GM12878 (cell line): ENCODE measurements at regions not wholly inside any gene's neighbourhood (a gene's known extent, or its start where the extent isn't known, plus 50 kb on each side); places are given as distances from the start of the nearest gene placed in this dataset.

Experiments
- ATAC-seq: fragments of 200-7000 bp; cut with Tn5 transposase; 3 replicates; pipeline ENCODE4 v1.9.1; 2020; ENCODE audit warnings: mild to moderate bottlenecking, moderate library complexity
- BruUV-seq: library from RNA; stranded (reverse); fragments of 400-500 nt; replicated peaks from 2 replicates; lab custom pipeline; 2021; lab: Mats Ljungman, UMichigan
- CTCF ChIA-PET: fragments of 300-600 bp; sonication (Branson Sonifier 250); formaldehyde crosslinking; extraction: SDS; loops from one replicate; lab custom pipeline; 2021; ENCODE audit warnings: inconsistent platforms; lab: Yijun Ruan, JAX
- POLR2A ChIA-PET: fragments of 350-600 bp; formaldehyde crosslinking; extraction: SDS; loops from one replicate; lab custom pipeline; 2021; ENCODE audit warnings: inconsistent platforms; lab: Charles Lee
- RAD21 ChIA-PET: fragments of 300-600 bp; sonication (Branson Sonifier 250); formaldehyde crosslinking; loops from one replicate; lab custom pipeline; 2023; ENCODE audit warnings: antibody characterized with exemption; ENCODE audit not compliant: unreplicated experiment; lab: Charles Lee
- SMC1A ChIA-PET: fragments of 300-600 bp; sonication (Branson Sonifier 250); formaldehyde crosslinking; loops from one replicate; lab custom pipeline; 2023; ENCODE audit not compliant: unreplicated experiment, uncharacterized antibody; lab: Charles Lee
- DNase-seq: peaks from one replicate; pipeline ENCODE4 v3.0.0-alpha.2; 2011; ENCODE audit warnings: low read depth, low spot score
- FAIRE-seq: peaks from 3 replicates; lab custom pipeline; 2011; peaks lifted over from hg19 to GRCh38; lab: Jason Lieb, UNC
- H2AFZ ChIP-seq: 2 replicates; pipeline ENCODE4 v1.6.0; 2011; ENCODE audit warnings: low read depth, low read length, control low read depth; ENCODE audit not compliant: control insufficient read depth
- H3K27ac ChIP-seq: 2 replicates; pipeline ENCODE4 v1.5.1; 2011; ENCODE audit warnings: control low read depth; ENCODE audit not compliant: control insufficient read depth, insufficient read depth
- H3K27me3 ChIP-seq, 2 experiments: replicated peaks in 1 of 2; 2 replicates each; pipeline versions ENCODE4 v1.6.0 to v1.6.1; 2011; ENCODE audit warnings: low read length in 1 of 2; ENCODE audit not compliant: control insufficient read depth in 2 of 2, insufficient read depth in 2 of 2
- H3K36me3 ChIP-seq, 2 experiments: 2 replicates each; pipeline ENCODE4 v1.5.1; 2011; ENCODE audit warnings: low read length in 1 of 2; ENCODE audit not compliant: control insufficient read depth in 2 of 2, insufficient read depth in 2 of 2
- H3K4me1 ChIP-seq: 2 replicates; pipeline ENCODE4 v1.6.1; 2011; ENCODE audit warnings: mild to moderate bottlenecking, low read length, moderate library complexity, mixed read lengths; ENCODE audit not compliant: control insufficient read depth, insufficient read depth
- H3K4me2 ChIP-seq: 2 replicates; pipeline ENCODE4 v1.6.0; 2011; ENCODE audit warnings: control low read depth; ENCODE audit not compliant: control insufficient read depth, insufficient read depth
- H3K4me3 ChIP-seq: fragments of 200-600 bp; sonication (generic); 2 replicates; pipeline ENCODE4 v1.5.1; 2016
- H3K79me2 ChIP-seq: 2 replicates; pipeline ENCODE4 v1.6.0; 2011; ENCODE audit warnings: low read length; ENCODE audit not compliant: control insufficient read depth, insufficient read depth
- H3K9ac ChIP-seq: 2 replicates; pipeline ENCODE4 v1.8.0; 2011; ENCODE audit warnings: low read length, control low read depth, mixed read lengths; ENCODE audit not compliant: control insufficient read depth, insufficient read depth
- H3K9me3 ChIP-seq: replicated peaks from 3 replicates; pipeline ENCODE4 v1.5.1; 2011; ENCODE audit warnings: mild to moderate bottlenecking, low read length; ENCODE audit not compliant: control insufficient read depth, insufficient read depth
- H4K20me1 ChIP-seq: 2 replicates; pipeline ENCODE4 v1.6.0; 2011; ENCODE audit not compliant: control insufficient read depth, insufficient read depth
- BACH1 ChIP-seq: fragments of 450-650 bp; IDR thresholded peaks from 2 replicates; pipeline ENCODE4 v1.6.1; 2017; ENCODE audit warnings: mild to moderate bottlenecking, borderline replicate concordance
- CHD4 ChIP-seq: fragments of 200-600 bp; sonication (generic); IDR thresholded peaks from 2 replicates; pipeline ENCODE4 v1.6.1; 2016; ENCODE audit warnings: mild to moderate bottlenecking
- EED ChIP-seq: sonication (generic); IDR thresholded peaks from 2 replicates; pipeline ENCODE4 v1.6.1; 2016; ENCODE audit warnings: antibody characterized with exemption, low read depth
- IKZF1 ChIP-seq: fragments of 450-650 bp; conservative IDR thresholded peaks from 2 replicates; pipeline ENCODE4 v1.6.1; 2017; ENCODE audit warnings: antibody characterized with exemption, mild to moderate bottlenecking
- IKZF2 ChIP-seq, 2 experiments: fragments of 450-650 bp; IDR thresholded peaks; 2 replicates each; pipeline ENCODE4 v1.6.1; 2017; ENCODE audit warnings: mild to moderate bottlenecking in 2 of 2, moderate library complexity in 2 of 2
- MTA2 ChIP-seq: fragments of 450-650 bp; IDR thresholded peaks from 2 replicates; pipeline ENCODE4 v1.6.1; 2016; ENCODE audit warnings: low read depth, mild to moderate bottlenecking, moderate library complexity
- NFYB ChIP-seq: IDR thresholded peaks from 2 replicates; pipeline ENCODE4 v1.6.1; 2011; ENCODE audit warnings: low read depth, mild to moderate bottlenecking, low read length, improper control_type of control experiment, moderate library complexity; ENCODE audit not compliant: insufficient read depth
- SIN3A ChIP-seq: IDR thresholded peaks from 2 replicates; pipeline ENCODE4 v1.6.1; 2012; ENCODE audit warnings: low read depth, low read length, improper control_type of control experiment
- SMAD1 ChIP-seq: fragments of 450-650 bp; IDR thresholded peaks from 2 replicates; pipeline ENCODE4 v1.6.1; 2018; ENCODE audit warnings: mild to moderate bottlenecking, low read depth; ENCODE audit not compliant: partially characterized antibody
- SPI1 ChIP-seq: IDR thresholded peaks from 2 replicates; pipeline ENCODE4 v1.6.1; 2011; ENCODE audit warnings: low read depth, mild to moderate bottlenecking, low read length, moderate library complexity, borderline replicate concordance; ENCODE audit not compliant: insufficient read depth
- STAT1 ChIP-seq: fragments of 450-650 bp; conservative IDR thresholded peaks from 2 replicates; pipeline ENCODE4 v1.6.1; 2014; ENCODE audit warnings: antibody characterized with exemption, mild to moderate bottlenecking
- YBX1 ChIP-seq: fragments of 450-650 bp; IDR thresholded peaks from 2 replicates; pipeline ENCODE4 v1.6.1; 2016; ENCODE audit warnings: antibody characterized with exemption
- YY1 ChIP-seq: IDR thresholded peaks from 2 replicates; pipeline ENCODE4 v1.6.1; 2011; ENCODE audit warnings: low read depth, mild to moderate bottlenecking, low read length
- ZNF207 ChIP-seq: fragments of 450-650 bp; IDR thresholded peaks from 2 replicates; pipeline ENCODE4 v1.6.1; 2014; ENCODE audit warnings: antibody characterized with exemption, mild to moderate bottlenecking, borderline replicate concordance
- ZNF274 ChIP-seq: IDR thresholded peaks from one replicate; pipeline ENCODE4 v1.8.0; 2011; ENCODE audit not compliant: insufficient read length, insufficient read depth
- in situ Hi-C: fragments of 300-500 bp; cut with MboI; formaldehyde crosslinking; loops from 9 replicates; pipeline ENCODE4 v1.14.3; 2018; ENCODE audit warnings: mixed read lengths
- intact Hi-C: fragments of 100-400 bp; cut with micrococcal nuclease; formaldehyde crosslinking; loops from one replicate; pipeline ENCODE4 v1.14.2; 2022; ENCODE audit not compliant: unreplicated experiment
- TF ChIP-seq, protein P1 (sequence below): fragments of 450-650 bp; IDR thresholded peaks from 2 replicates; pipeline ENCODE4 v1.6.1; 2014; ENCODE audit warnings: mild to moderate bottlenecking

DNA sequence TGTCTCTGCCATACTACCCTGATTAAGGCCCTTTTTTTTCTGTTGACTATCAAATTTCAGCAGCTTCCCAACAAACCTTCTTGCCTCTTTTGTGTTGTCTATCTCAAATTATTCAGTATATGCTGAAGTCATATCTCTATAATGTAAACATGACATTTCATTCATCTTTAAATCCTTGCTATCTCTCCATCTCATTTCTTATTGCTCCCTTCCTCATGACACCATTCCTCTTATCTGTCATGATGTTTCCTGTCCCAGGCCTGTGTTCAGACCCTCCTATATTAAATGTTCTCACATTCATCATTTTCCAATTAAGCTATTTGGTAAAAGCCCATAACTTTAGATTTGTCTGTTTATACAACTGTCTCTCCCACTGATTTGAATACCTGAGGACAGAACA lies 482.6 kb downstream of the EPM2A start:
- Histone ChIP-seq H3K27ac (no peak overlapping the region), H3K4me2 (no peak overlapping the region), H3K9me3 (no peaks in the 10 kb centered on the region), H3K9ac (no peak overlapping the region), H4K20me1 (no peaks in the 10 kb centered on the region)
- ChIA-PET CTCF (interaction anchor here (0.6 kb wide), 1 partner anchor 8 kb away, joined by 3 read pairs; no protein-coding TSS in a partner anchor), RAD21 (no interaction called here), POLR2A (no interaction called here)
- in situ Hi-C loops: no loop called here
- no peak for FAIRE-seq
- TF ChIP-seq IKZF1 (no peak), ZNF207 (no peak), EED (no peak), YY1 (no peak), YBX1 (no peak), ZNF274 (no peak), NFYB (no peak), CHD4 (no peak), SIN3A (no peak), SMAD1 (no peak), BACH1 (no peak), SPI1 (no peak), IKZF2 (IDR thresholded peaks at IDR 0.05) (no peak), MTA2 (no peak), STAT1 (no peak)
- TF ChIP-seq, protein P1, sequence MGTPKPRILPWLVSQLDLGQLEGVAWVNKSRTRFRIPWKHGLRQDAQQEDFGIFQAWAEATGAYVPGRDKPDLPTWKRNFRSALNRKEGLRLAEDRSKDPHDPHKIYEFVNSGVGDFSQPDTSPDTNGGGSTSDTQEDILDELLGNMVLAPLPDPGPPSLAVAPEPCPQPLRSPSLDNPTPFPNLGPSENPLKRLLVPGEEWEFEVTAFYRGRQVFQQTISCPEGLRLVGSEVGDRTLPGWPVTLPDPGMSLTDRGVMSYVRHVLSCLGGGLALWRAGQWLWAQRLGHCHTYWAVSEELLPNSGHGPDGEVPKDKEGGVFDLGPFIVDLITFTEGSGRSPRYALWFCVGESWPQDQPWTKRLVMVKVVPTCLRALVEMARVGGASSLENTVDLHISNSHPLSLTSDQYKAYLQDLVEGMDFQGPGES: no peak
- TF ChIP-seq, all 136 proteins: peak for 0
- Histone ChIP-seq H3K79me2 (no peaks in the 10 kb centered on the region), H3K27me3 (no peaks in the 10 kb centered on the region), H3K4me1 (no peaks in the 10 kb centered on the region), H2AFZ (no peak overlapping the region), H3K36me3 (no peaks in the 10 kb centered on the region), H3K4me3 (no peak overlapping the region)
- no peak for ATAC-seq
- DNase-seq: no peak
- intact Hi-C loops: no loop called here
- SMC1A ChIA-PET: interaction anchor here (1.0 kb wide), 1 partner anchor 17 kb away, joined by 3 read pairs; no protein-coding TSS in a partner anchor
- BruUV-seq: no TSS peak
